ENCODE measurements at regions not wholly inside any gene's neighbourhood (a gene's known extent, or its start where the extent isn't known, plus 50 kb on each side); places are given as distances from the start of the nearest gene placed in this dataset.

GRCh38 chr4:187191676-187192075, 468.0 kb upstream of the FAT1 start:
- no peak for DNase-seq

- DNase-seq, result no peak
Measured at GRCh38 chr4:187192266-187192665, 468.6 kb upstream of the FAT1 start.

- DNase-seq, result no peak
Measured at GRCh38 chr4:187193141-187193540, 469.5 kb upstream of the FAT1 start.

- DNase-seq, result no peak
Measured at GRCh38 chr4:187204389-187204918, 480.8 kb upstream of the FAT1 start.

GRCh38 chr4:187207931-187208330, 484.3 kb upstream of the FAT1 start:
- DNase-seq, result no peak

GRCh38 chr4:187208651-187209050, 485.0 kb upstream of the FAT1 start:
- DNase-seq, result no peak

DNA sequence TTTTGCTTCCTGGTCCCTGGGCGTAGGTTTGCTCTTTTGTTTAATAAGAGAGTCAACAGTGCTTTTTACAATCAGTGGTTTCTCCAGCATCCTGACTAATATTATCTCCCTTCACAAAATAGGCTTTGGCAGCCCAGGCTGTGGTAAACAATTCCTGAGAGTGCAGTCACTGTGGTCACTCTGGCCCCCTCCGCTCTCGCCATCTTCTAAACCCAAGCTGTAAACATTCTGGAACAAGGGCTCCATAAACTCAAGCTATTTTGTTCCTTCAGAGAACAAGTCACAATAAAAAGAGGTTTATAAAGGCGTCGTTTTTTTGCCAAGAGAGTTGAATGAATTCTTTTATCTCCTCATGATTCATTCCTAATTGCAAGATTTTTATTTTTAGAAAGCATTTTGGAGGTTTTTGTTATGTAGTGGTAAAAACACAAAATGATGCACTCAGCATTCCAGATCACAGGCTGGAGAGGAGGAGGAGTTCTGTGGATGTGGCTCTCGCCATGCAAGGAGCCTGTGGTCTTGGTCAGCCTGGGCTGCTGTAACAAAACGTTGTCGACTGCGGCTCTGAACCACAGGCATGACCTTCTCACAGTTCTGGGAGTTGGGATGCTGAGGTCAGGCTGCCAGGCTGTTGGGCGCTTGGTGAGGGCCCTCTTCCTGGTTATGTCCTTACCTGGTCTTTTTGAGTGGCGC, 486.4 kb upstream of the FAT1 start:
- DNase-seq, result no peak

DNA sequence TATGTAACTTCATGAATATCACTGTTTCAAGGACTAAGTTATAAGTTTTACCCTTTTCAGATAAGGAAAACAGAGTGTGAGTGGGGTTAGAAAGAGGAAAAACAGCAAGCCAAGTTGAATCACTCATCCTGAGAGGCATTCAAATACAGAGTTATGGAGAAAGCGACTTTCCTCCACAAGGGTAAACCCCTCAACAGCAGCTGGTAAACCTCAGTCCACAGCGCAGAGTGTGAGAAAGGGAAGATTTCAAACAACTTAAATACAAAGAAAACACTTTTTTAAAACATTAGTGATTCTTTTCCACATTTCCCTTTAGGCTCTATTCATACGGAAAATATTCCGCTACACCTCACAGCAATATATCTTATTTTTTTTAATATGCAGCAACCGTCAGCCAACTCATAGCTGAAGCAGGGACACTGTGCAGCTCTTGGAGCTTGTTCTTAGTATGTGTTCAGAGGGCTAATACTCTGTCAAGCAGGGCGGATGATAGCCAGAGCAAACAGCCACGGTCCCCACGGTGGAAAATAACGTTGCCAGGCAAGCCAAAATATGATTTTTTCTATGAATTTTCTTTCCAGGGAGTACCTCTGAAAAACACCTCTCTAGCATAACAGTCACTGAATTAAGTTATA, 488.9 kb upstream of the FAT1 start:
- DNase-seq, result no peak

GRCh38 chr4:187215438-187215837, 491.8 kb upstream of the FAT1 start:
- no peak for DNase-seq

DNA sequence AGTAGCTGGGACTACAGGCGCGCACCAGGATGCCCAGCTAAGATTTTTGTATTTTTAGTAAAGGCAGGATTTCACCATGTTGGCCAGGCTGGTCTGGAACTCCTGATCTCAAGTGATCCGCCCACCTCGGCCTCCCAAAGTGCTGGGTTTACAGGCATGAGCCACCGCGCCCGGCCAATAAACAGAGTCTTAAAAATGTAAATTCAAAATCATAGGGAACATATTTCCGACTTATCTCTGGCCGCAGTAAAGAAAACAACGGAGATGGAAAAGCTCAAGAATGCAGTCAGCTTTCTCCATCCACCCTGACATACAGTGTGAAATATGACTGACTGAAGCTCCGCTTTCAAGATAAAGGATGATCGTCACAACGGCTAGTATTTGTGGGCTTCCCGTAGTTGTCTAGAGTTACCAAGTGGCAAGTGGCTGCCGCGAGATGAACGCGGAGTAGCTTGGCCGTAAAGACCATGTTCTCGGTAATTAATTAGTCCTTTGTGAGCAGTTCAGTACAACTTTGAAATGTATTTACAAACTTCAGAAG, 495.1 kb upstream of the FAT1 start:
- DNase-seq, result no peak

GRCh38 chr4:187224560-187224959, 500.9 kb upstream of the FAT1 start:
- no peak for DNase-seq

- DNase-seq, result no peak
Measured at GRCh38 chr4:187227907-187228704, 504.4 kb upstream of the FAT1 start.

DNA sequence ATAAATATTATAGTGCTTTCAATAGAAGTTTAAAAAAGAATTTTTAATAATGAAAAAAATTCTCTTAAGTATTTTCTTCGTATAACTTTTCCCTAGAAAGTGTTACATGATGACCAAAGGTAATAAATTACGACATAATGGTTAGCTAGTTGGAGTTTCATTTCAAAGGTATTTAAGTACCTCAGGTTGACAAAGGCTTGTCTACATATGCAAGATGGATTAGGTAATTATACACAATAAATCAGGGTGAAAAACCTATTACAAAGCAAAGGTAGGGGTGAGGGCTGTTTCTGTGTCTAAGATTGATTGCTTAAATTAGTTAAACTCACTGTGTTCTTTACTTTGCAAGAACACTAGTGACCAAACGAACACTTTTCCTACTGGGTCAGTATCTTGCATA, 508.5 kb upstream of the FAT1 start:
- DNase-seq, result no peak

DNA sequence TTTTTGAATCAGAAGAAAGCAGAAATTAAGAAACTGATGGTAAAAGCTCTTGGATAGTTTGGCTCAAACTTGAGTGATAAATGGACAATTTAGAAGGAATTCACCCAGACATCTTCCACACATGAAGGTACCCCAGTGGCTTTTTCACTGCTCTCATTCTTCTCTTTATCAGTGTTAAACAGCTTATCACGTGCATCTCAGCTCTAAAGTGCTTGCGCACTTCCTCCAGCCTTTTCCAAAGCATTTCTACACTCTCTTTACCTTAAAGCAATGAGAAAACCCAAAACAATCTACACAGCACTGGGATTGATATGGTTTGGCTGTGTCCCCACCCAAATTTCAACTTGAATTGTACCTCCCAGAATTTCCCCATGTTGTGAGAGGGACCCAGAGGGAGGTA, 509.1 kb upstream of the FAT1 start:
- no peak for DNase-seq

GRCh38 chr4:187235456-187236170, 512.0 kb upstream of the FAT1 start:
- DNase-seq, result no peak

GRCh38 chr4:187236209-187236890, 512.7 kb upstream of the FAT1 start:
- no peak for DNase-seq

GRCh38 chr4:187238646-187239045, 515.0 kb upstream of the FAT1 start:
- DNase-seq, result no peak

DNA sequence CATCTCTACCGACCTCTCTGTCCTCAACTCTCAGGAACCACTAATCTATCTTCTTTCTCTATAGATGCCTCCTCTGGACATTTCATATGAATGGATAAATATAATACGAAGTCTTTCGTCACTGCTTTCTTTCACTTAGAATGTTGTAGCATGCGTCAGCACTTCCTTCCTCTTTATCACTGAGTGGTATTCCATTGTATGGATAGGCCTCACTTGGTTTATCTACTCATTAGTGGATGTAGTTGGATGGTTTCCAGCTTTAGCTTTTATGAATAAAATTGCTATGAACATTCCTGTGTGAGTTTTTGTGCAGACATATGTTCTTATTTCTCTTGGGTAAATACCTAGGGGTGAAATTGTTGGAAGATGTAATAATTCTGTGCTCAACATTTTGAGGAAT, 528.2 kb upstream of the FAT1 start:
- DNase-seq, result no peak

DNA sequence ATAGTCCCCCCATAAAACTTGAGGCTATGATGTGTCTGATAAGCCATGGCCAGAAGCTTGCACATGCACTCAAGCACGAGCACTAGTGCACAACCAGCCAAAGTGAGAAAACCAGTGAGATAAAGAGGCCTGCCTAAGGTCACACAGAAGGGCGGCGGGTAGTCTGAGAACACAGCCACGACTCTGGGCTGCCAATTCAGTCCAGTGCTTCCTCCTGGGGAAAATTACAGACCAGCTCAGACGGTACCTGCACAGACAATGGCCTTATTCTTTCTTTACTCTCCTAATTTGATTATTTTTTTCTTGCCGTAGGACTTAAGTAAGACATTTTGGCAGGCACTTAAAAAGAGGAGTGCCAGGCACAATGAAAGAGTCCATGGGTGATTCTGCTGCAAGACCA, 533.2 kb upstream of the FAT1 start:
- no peak for DNase-seq

GRCh38 chr4:187258651-187259401, 535.2 kb upstream of the FAT1 start:
- no peak for DNase-seq

- no peak for DNase-seq
Measured at GRCh38 chr4:187268940-187269339, 545.3 kb upstream of the FAT1 start.

Measured in CD4-positive, alpha-beta T cell treated with Interleukin-4 for 1 hour (primary cell).